ENCODE measurements at regions not wholly inside any gene's neighbourhood (a gene's known extent, or its start where the extent isn't known, plus 50 kb on each side); places are given as distances from the start of the nearest gene placed in this dataset.

DNA sequence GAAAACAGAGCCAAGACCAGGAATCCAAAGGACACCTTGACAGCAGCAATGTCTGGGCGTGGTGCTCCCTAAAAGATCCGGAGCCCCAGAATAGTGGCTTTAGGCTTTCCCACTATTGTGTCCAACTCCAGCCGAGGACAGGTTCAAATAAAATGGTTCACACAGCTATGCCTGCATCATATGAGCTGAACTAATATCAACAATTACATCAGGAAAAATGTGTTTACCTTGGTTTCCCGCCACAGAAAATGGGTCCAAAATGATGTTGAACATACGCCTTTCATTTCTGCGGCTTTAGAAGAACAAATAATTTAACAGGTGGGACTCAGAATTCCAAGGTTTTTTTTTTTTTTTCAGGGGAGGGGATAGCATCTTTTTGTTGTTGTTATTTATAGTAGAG, 93.6 kb downstream of the OSR1 start:
- TF ChIP-seq POLR2A (IDR thresholded peaks at IDR 0.05) = no peak
- TF ChIP-seq, protein P1, sequence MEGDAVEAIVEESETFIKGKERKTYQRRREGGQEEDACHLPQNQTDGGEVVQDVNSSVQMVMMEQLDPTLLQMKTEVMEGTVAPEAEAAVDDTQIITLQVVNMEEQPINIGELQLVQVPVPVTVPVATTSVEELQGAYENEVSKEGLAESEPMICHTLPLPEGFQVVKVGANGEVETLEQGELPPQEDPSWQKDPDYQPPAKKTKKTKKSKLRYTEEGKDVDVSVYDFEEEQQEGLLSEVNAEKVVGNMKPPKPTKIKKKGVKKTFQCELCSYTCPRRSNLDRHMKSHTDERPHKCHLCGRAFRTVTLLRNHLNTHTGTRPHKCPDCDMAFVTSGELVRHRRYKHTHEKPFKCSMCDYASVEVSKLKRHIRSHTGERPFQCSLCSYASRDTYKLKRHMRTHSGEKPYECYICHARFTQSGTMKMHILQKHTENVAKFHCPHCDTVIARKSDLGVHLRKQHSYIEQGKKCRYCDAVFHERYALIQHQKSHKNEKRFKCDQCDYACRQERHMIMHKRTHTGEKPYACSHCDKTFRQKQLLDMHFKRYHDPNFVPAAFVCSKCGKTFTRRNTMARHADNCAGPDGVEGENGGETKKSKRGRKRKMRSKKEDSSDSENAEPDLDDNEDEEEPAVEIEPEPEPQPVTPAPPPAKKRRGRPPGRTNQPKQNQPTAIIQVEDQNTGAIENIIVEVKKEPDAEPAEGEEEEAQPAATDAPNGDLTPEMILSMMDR (IDR thresholded peaks at IDR 0.05) = no peak

Measured in thyroid gland (tissue), 4 donors.